NCI-H1436 treated with DMSO at 0.1 percent for 48 hours (cell line): ENCODE measurements at regions not wholly inside any gene's neighbourhood (a gene's known extent, or its start where the extent isn't known, plus 50 kb on each side); places are given as distances from the start of the nearest gene placed in this dataset.

Experiments
- DNase-seq: peaks from one replicate; lab custom pipeline; 2025; lab: John Stamatoyannopoulos, UW

GRCh38 chr5:68746643-68747420 lies 347.0 kb upstream of the SLC30A5 start:
- no peak for DNase-seq

GRCh38 chr5:68747521-68747920 lies 346.3 kb upstream of the SLC30A5 start:
- DNase-seq = no peak

DNA sequence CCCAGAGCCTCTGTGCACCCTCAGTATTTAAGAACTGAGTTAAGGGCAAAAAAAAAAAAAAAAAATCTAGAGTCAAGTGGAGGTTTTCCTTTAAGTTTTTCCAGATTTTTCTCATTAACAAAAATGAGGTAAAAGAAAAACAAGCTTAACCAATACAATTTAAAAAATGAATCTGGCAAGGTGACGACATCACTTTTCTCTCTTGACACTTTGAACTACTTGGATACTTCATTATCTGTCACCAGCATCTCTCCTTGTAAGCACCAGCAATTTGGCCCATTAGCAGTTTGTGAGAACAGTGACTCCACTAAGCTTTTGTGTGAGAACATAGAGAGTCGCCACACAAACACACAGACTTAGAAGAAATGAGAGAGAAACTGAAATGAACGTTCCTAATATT lies 345.7 kb upstream of the SLC30A5 start:
- no peak for DNase-seq

DNA sequence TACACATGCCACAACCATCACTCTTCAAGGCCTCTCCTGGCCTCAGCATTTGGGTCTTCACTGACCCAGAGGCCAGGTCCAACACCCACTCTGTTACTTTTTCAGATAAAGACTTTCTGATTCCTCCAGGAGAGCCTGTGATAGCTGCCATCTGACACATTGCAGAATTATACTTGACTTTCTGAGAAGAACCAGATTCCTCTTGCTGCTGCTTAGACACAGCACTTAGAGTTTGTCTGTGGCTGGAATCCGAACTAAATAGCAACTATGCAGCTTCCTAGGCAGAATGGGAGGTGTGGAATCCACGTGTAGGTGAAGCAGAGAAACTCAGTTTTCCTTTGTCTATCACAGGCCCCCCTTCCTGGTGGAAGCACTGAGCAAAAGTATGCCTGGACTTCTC lies 344.7 kb upstream of the SLC30A5 start:
- DNase-seq = no peak

- DNase-seq = no peak
Measured at GRCh38 chr5:68749631-68750030, 344.2 kb upstream of the SLC30A5 start.

- DNase-seq = no peak
Measured at GRCh38 chr5:68751661-68752060, 342.2 kb upstream of the SLC30A5 start.

DNA sequence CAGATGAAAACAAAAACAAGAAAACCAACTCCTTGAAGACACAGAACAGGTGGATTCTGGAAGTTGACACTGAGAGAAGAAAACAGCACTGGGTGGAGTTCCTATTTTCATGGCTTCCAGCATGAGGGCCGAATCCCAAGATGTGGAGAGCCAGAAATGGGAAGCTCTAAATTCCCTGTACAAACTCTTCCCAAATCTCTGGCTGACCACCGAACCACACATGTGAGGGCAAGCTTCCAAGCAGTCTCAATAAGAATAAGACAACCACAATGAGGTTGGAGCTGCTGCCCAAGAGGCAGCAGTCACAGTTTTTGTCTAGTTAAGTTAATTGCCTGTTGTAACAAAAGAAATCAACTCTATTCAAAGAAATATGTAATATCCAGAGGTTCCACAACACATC lies 339.3 kb upstream of the SLC30A5 start:
- no peak for DNase-seq

DNA sequence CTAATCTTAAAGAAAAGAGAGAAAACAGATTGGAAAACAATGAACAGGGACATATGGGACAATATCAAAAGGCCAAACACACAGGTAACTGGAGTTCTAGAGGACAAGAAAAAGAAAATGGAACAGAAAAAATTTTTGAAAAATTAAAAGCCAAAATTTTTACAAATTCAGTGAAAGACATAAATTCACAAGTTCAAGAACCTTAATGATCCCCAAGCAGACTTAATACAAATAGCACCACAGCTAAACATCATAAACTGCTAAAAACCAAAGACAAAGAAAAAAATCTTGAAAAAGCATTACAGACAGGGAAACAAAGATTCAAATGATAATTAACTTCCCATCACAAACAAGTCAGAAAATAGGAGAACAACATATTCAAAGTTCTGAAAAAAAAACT lies 338.5 kb upstream of the SLC30A5 start:
- no peak for DNase-seq

DNA sequence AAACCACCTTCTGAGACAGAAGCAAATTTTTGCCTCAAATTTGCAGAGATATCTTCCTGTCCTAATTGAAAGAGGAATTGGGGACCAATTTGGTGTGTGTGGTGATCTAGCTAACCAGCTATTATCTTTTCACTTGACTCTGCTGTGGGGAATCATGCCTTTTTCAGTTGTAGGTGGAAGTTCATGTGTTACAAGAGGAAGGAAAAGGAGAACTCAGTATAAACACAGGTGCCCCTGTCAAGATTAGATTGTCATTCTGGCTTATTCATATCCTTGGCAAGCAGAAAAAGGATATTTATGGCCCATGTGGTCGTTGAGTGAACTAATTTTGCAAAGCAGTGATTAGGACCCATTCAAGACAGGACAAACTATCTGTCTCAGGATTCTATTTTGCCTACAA lies 336.8 kb upstream of the SLC30A5 start:
- no peak for DNase-seq

- no peak for DNase-seq
Measured at GRCh38 chr5:68757626-68758212, 336.1 kb upstream of the SLC30A5 start.

GRCh38 chr5:68759593-68759992 lies 334.2 kb upstream of the SLC30A5 start:
- DNase-seq = no peak

- DNase-seq = no peak
Measured at GRCh38 chr5:68762201-68762600, 331.6 kb upstream of the SLC30A5 start.

DNA sequence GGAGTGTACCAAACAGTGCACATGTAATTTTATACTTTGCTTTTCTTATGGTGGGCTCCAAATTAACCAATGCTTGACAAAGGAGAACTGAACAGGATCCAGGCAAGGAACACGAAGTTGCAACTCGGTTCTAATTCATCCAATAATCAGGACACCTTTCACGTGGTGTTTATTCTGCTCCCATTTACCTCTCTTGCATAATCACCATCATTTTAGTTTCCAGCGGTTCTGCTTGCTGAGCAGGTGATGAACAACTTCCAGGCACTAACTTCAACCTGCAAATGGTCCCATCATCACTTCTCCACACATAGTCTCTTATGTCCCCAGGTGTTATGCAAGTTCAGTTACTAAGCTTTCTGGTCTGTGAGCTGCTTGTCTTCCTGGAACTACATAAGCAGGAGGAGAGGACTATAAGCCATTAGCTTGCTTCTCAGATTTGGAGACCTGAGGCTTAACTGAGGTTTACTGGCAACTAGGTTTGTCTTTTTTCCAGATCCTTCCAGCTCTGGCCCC lies 326.8 kb upstream of the SLC30A5 start:
- no peak for DNase-seq

DNA sequence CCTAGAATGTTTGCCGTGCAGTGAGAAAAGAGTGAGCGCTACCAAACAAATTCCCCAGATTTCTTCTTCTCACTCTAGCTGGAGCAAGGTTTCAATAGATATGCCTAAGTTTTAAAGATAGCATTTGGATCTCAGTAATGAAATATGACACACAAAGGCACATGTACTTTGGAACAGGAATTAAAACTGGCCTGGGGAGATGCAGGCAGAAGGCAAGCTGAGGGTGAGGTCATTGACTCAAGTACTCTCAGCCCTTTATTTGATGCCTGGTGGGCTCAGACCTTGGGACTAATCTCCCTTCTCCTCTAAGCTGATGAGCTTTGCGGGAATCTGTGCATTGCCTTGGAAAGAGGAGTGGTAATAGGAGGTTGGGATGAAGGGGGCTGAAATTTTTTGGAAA lies 323.3 kb upstream of the SLC30A5 start:
- DNase-seq = no peak

DNA sequence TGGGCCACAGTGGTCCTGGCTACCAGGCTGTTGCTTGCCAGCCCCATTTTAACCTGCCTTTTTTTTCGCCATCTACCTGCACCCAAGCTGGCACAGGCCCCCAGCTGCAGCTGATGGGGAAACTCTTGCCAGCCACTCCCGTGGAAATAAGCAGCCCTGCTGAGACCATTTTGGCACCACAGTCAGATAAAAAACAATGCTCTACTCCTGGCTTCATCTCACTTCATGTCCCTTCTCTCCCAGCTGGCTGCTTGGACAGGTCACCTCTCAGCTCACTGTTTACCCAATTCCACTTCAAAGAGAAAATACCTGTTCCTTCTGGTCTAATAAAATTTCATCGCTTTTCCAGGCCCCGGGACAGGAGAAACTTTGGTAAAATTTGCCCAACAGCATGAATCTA lies 322.6 kb upstream of the SLC30A5 start:
- DNase-seq = no peak

DNA sequence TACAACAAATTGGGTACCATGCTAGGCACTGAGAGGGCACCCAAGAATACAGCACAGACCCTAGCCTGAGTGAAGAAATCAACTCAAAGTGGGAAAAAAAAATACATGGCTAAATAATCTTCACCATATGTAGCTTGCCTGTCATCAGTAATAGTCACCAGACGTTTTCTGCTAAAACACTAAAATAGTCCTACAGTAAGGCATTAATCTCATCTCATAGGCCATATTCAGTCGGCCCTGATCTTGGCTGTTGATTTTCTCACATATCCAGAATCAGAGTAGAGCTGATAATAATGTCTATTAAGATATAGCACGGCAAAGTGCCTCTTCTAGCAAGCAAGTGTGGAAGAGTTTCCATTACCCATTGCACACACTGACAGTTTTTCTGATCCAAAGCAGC lies 322.1 kb upstream of the SLC30A5 start:
- DNase-seq = no peak

DNA sequence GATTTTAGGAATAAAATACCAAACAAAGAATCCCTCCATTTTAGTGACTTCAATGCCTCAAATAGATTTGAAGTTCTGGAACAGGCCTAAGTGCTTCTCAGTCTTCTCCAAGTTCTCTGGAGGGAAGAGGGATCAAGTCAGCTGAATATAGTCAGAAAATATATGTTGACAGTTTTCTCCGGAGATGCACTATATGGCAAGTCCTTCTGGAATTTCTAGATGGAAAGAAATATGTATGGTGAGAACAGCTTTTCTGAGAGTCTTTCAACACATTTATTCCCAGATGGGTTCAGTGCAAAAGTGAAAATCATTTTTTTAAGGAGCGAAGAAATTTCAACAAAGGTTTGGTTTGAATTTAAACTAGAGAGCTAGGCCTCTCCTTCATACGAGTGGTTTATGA lies 317.4 kb upstream of the SLC30A5 start:
- DNase-seq = no peak

GRCh38 chr5:68777135-68777534 lies 316.7 kb upstream of the SLC30A5 start:
- DNase-seq = no peak

GRCh38 chr5:68778484-68778883 lies 315.3 kb upstream of the SLC30A5 start:
- DNase-seq = no peak

DNA sequence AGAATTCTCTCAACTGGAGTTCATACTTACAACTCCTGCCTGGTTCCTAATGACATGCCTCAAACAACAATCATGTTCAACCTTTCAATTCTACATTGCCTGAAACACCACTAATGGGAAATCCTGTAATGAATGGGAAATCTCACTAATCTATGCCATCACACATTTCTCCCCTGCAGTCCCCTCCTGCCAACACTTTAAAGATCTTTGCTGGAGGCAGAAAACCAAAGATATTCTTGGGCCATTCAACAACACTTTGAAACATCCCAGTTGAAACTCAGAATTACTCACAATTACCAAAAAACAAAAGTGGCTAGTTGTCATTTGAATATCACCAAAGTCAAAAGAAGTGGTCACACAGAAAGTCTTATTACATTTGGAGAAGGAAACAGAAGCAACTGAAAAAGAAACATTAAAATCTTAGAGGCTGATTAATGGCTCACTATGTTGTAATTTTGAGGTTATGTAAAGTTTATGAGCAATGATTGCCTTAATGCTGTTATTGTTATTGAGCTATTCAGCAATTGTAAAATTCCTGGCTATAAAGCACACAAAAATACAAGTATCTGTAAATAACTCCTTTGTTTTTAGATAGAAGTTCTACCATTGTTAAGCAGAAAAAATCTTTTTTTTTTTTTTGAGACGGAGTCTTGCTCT lies 313.4 kb upstream of the SLC30A5 start:
- DNase-seq = no peak

DNA sequence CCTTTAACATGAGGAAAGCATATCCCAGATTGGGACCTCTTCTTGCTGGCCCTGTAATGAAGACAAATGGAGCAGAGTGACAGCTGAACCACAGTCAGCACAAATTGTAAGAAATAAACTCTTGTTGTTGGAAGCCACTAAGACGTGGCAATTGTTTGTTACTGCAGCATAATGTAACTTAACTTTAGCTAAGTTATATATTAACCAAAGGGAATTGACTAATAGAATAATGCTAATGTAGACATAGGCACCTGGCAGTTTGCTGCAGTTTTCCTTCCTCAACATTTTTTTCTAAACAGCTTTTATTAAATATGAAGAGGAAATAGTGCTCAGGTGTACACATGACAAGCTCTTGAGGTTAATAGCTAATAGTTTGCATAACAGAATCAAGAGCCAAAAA lies 300.7 kb upstream of the SLC30A5 start:
- no peak for DNase-seq

- no peak for DNase-seq
Measured at GRCh38 chr5:68793993-68794392, 299.8 kb upstream of the SLC30A5 start.

- no peak for DNase-seq
Measured at GRCh38 chr5:68795190-68795589, 298.6 kb upstream of the SLC30A5 start.
